ENCODE measurements at regions not wholly inside any gene's neighbourhood (a gene's known extent, or its start where the extent isn't known, plus 50 kb on each side); places are given as distances from the start of the nearest gene placed in this dataset.

DNA sequence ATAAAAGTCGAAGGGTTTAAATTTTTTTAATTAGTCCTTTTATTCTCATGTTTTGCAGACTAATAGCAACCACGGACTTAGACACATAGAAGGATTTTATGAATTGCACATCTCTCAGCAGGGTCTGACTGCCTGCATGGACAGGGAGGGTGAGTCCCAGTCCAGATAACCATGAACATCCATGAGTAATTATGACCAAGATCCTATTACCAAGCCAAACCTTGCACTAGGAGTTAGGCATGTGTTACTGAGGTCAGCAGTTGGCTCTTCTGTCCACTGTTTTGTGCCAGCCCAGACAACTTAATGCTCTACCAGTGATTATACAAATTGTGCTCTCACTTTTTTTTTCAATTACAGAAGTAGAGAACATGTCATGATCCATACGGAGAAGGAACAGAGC, 211.2 kb downstream of the MAFB start:
- Mint-ChIP-seq H3K27ac (no peak overlapping the region), H3K27me3 (peaks cover 2 to 34% (median 20%) of the 10 kb centered on the region in 5 donors), H3K4me1 (peaks cover 0 to 2% (median 0%) of the 10 kb centered on the region in 7 donors), H3K36me3 (no peaks in the 10 kb centered on the region), H3K4me3 (no peak overlapping the region), H3K9me3 (peaks cover 0 to 8% (median 0%) of the 10 kb centered on the region in 11 donors)
- POLR2A ChIA-PET, result no interaction called here
- intact Hi-C loops (cut with micrococcal nuclease), result no loop called here
- Histone ChIP-seq H3K4me3 (ENCODE audit: low read length) (no peak overlapping the region), H3K9me3 (ENCODE audit: control insufficient read depth in 2 of 3, low read length in 3 of 3) (no peaks in the 10 kb centered on the region), H3K36me3 (ENCODE audit: control insufficient read depth in 2 of 3, insufficient read depth in 3 of 3, low read length in 3 of 3) (no peaks in the 10 kb centered on the region), H3K27me3 (ENCODE audit: control insufficient read depth in 2 of 2, insufficient read depth in 2 of 2, low read length in 2 of 2) (no peaks in the 10 kb centered on the region), H3K4me1 (ENCODE audit: control insufficient read depth in 2 of 2, insufficient read depth in 2 of 2, low read length in 2 of 2) (no peaks in the 10 kb centered on the region), H3K27ac (ENCODE audit: low read depth, low read length) (no peak overlapping the region)
- DNase-seq, result no peak
- CTCF ChIA-PET, result no interaction called here
- ATAC-seq, result no peak

DNA sequence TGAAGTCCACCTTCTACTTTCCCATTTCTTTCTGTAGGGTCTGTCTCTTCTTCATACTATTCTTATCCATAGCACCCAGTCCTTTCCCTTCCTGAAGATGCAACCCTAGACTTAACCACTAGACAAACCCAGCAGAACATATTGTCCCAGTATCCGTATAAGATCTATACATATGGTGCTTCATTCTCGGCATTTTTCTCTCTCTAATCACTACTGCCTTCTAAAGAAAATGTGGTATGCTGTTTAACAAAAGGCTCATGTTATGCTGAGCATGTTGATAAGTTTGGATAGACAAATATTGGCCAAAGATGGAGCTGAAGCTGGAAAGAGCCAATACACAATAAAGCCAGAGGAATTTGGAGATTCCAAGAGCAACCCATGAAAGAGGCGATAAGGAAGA, 212.6 kb downstream of the MAFB start:
- H3K4me1 ChIP-seq (ENCODE audit: control insufficient read depth in 2 of 2, insufficient read depth in 2 of 2, low read length in 2 of 2), result no peaks in the 10 kb centered on the region
- H3K4me3 Mint-ChIP-seq, result no peak overlapping the region
- H3K4me1 Mint-ChIP-seq, result peaks cover 0 to 1% (median 0%) of the 10 kb centered on the region in 7 donors
- CTCF ChIA-PET, result no interaction called here
- no peaks in the 10 kb centered on the region for H3K9me3 ChIP-seq (ENCODE audit: control insufficient read depth in 2 of 3, low read length in 3 of 3)
- H3K27me3 Mint-ChIP-seq, result peaks cover 2 to 26% (median 19%) of the 10 kb centered on the region in 5 donors
- DNase-seq, result no peak
- H3K4me3 ChIP-seq (ENCODE audit: low read length), result no peak overlapping the region
- POLR2A ChIA-PET, result no interaction called here
- H3K9me3 Mint-ChIP-seq, result peaks cover 0 to 3% (median 0%) of the 10 kb centered on the region in 11 donors
- no peaks in the 10 kb centered on the region for H3K36me3 Mint-ChIP-seq
- intact Hi-C loops (cut with micrococcal nuclease), result no loop called here
- H3K27ac ChIP-seq (ENCODE audit: low read depth, low read length), result no peak overlapping the region
- H3K27me3 ChIP-seq (ENCODE audit: control insufficient read depth in 2 of 2, insufficient read depth in 2 of 2, low read length in 2 of 2), result no peaks in the 10 kb centered on the region
- no peak for ATAC-seq
- H3K36me3 ChIP-seq (ENCODE audit: control insufficient read depth in 2 of 3, insufficient read depth in 3 of 3, low read length in 3 of 3), result no peaks in the 10 kb centered on the region
- H3K27ac Mint-ChIP-seq, result no peak overlapping the region

DNA sequence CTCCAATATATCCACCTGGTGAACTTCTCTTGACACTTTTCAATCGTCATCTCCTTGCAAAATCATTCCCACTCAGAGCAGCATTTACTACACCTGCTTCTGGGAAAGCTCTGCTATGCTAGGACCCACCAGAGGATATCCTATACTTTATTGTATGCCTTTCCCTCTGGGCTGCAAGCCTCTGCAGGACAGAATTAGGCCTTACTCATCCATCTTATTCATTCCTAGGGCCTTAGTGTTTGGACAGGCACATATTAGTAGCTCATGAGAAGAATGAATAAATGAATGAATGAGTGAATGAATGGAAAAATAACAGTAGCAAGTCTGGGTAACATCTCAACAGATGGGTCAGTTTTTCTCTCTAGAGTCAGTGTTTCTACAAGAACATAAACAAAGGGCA, 216.1 kb downstream of the MAFB start:
- intact Hi-C loops (cut with micrococcal nuclease), result no loop called here
- Histone ChIP-seq H3K4me3 (ENCODE audit: low read length) (no peak overlapping the region), H3K9me3 (ENCODE audit: control insufficient read depth in 2 of 3, low read length in 3 of 3) (no peaks in the 10 kb centered on the region), H3K27ac (ENCODE audit: low read depth, low read length) (no peak overlapping the region), H3K36me3 (ENCODE audit: control insufficient read depth in 2 of 3, insufficient read depth in 3 of 3, low read length in 3 of 3) (no peaks in the 10 kb centered on the region), H3K27me3 (ENCODE audit: control insufficient read depth in 2 of 2, insufficient read depth in 2 of 2, low read length in 2 of 2) (no peaks in the 10 kb centered on the region), H3K4me1 (ENCODE audit: control insufficient read depth in 2 of 2, insufficient read depth in 2 of 2, low read length in 2 of 2) (no peaks in the 10 kb centered on the region)
- CTCF ChIA-PET, result no interaction called here
- Mint-ChIP-seq H3K27me3 (peaks cover under 1 to 26% (median 12%) of the 10 kb centered on the region in 5 donors), H3K36me3 (no peaks in the 10 kb centered on the region), H3K27ac (no peak overlapping the region), H3K4me1 (no peaks in the 10 kb centered on the region), H3K9me3 (peaks cover 0 to 3% (median 0%) of the 10 kb centered on the region in 11 donors), H3K4me3 (no peak overlapping the region)
- POLR2A ChIA-PET, result no interaction called here
- no peak for ATAC-seq
- DNase-seq, result no peak

- intact Hi-C loops (cut with micrococcal nuclease), result no loop called here
- Mint-ChIP-seq H3K27ac (no peak overlapping the region), H3K4me1 (no peaks in the 10 kb centered on the region), H3K27me3 (peaks cover 0 to 22% (median 12%) of the 10 kb centered on the region in 5 donors), H3K36me3 (no peaks in the 10 kb centered on the region), H3K9me3 (peaks cover 0 to 2% (median 0%) of the 10 kb centered on the region in 11 donors), H3K4me3 (no peak overlapping the region)
- DNase-seq (no peak), ATAC-seq (no peak)
- Histone ChIP-seq H3K27me3 (ENCODE audit: control insufficient read depth in 2 of 2, insufficient read depth in 2 of 2, low read length in 2 of 2) (no peaks in the 10 kb centered on the region), H3K9me3 (ENCODE audit: control insufficient read depth in 2 of 3, low read length in 3 of 3) (no peaks in the 10 kb centered on the region), H3K4me1 (ENCODE audit: control insufficient read depth in 2 of 2, insufficient read depth in 2 of 2, low read length in 2 of 2) (no peaks in the 10 kb centered on the region), H3K36me3 (ENCODE audit: control insufficient read depth in 2 of 3, insufficient read depth in 3 of 3, low read length in 3 of 3) (no peaks in the 10 kb centered on the region), H3K4me3 (ENCODE audit: low read length) (no peak overlapping the region), H3K27ac (ENCODE audit: low read depth, low read length) (no peak overlapping the region)
- POLR2A ChIA-PET, result no interaction called here
- CTCF ChIA-PET, result no interaction called here
Observed at GRCh38 chr20:40471261-40471629, 217.8 kb downstream of the MAFB start.

- ChIA-PET POLR2A (no interaction called here), CTCF (no interaction called here)
- Histone ChIP-seq H3K4me3 (ENCODE audit: low read length) (no peak overlapping the region), H3K27me3 (ENCODE audit: control insufficient read depth in 2 of 2, insufficient read depth in 2 of 2, low read length in 2 of 2) (no peaks in the 10 kb centered on the region), H3K9me3 (ENCODE audit: control insufficient read depth in 2 of 3, low read length in 3 of 3) (no peaks in the 10 kb centered on the region), H3K4me1 (ENCODE audit: control insufficient read depth in 2 of 2, insufficient read depth in 2 of 2, low read length in 2 of 2) (no peaks in the 10 kb centered on the region), H3K36me3 (ENCODE audit: control insufficient read depth in 2 of 3, insufficient read depth in 3 of 3, low read length in 3 of 3) (no peaks in the 10 kb centered on the region), H3K27ac (ENCODE audit: low read depth, low read length) (no peak overlapping the region)
- Mint-ChIP-seq H3K4me3 (no peak overlapping the region), H3K27ac (no peak overlapping the region), H3K27me3 (peaks cover 0 to 20% (median 12%) of the 10 kb centered on the region in 5 donors), H3K9me3 (peaks cover 0 to 2% (median 0%) of the 10 kb centered on the region in 11 donors), H3K4me1 (no peaks in the 10 kb centered on the region), H3K36me3 (no peaks in the 10 kb centered on the region)
- intact Hi-C loops (cut with micrococcal nuclease), result no loop called here
- DNase-seq (no peak), ATAC-seq (no peak)
Observed at GRCh38 chr20:40470445-40471260, 218.4 kb downstream of the MAFB start.

- Histone ChIP-seq H3K4me1 (ENCODE audit: control insufficient read depth in 2 of 2, insufficient read depth in 2 of 2, low read length in 2 of 2) (no peaks in the 10 kb centered on the region), H3K9me3 (ENCODE audit: control insufficient read depth in 2 of 3, low read length in 3 of 3) (no peaks in the 10 kb centered on the region), H3K27me3 (ENCODE audit: control insufficient read depth in 2 of 2, insufficient read depth in 2 of 2, low read length in 2 of 2) (no peaks in the 10 kb centered on the region), H3K4me3 (ENCODE audit: low read length) (no peak overlapping the region), H3K36me3 (ENCODE audit: control insufficient read depth in 2 of 3, insufficient read depth in 3 of 3, low read length in 3 of 3) (no peaks in the 10 kb centered on the region), H3K27ac (ENCODE audit: low read depth, low read length) (no peak overlapping the region)
- no peaks in the 10 kb centered on the region for H3K36me3 Mint-ChIP-seq
- no peak for ATAC-seq
- intact Hi-C loops (cut with micrococcal nuclease), result no loop called here
- H3K9me3 Mint-ChIP-seq, result peaks cover 0 to 3% (median 0%) of the 10 kb centered on the region in 11 donors
- no peak overlapping the region for H3K4me3 Mint-ChIP-seq
- POLR2A ChIA-PET, result no interaction called here
- CTCF ChIA-PET, result no interaction called here
- H3K4me1 Mint-ChIP-seq, result no peaks in the 10 kb centered on the region
- no peak overlapping the region for H3K27ac Mint-ChIP-seq
- H3K27me3 Mint-ChIP-seq, result peaks cover 1 to 14% (median 8%) of the 10 kb centered on the region in 5 donors
- no peak for DNase-seq
Observed at GRCh38 chr20:40468759-40469158, 220.3 kb downstream of the MAFB start.

DNA sequence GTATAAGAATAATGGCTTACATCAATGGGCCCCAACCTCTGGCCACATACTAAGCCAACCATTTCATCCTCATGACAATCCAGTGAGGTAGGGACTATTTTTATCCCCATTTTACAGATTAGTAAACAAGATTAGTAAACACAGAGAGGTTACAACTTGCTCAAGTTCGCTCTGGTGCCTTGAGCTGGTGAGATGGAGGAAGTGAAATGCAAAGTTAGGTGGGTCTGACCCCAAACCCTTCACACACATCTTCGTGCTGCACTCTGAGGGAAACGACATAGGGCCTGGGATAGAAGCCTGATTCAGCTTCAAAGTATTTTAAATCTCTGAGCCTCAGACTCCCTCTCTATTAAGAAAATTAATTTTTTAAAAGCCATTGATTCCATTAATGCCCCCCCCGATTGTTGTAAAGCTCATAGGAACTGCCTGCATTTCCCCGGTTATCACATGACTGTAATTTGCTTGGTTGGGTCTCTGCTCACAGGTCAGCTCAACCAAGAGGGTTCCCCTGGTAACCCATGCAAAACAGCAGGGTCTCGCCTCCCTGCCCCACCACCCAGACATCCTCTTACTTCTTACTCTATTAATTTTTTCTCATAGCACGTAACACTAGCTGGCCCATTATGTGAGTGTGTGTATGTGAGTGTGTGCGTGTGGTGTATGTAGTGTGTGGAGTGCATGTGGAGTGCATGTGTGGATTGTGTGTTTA, 221.2 kb downstream of the MAFB start:
- no peaks in the 10 kb centered on the region for H3K9me3 ChIP-seq (ENCODE audit: control insufficient read depth in 2 of 3, low read length in 3 of 3)
- no peak for ATAC-seq
- H3K4me3 ChIP-seq (ENCODE audit: low read length), result no peak overlapping the region
- no peaks in the 10 kb centered on the region for H3K36me3 Mint-ChIP-seq
- ChIA-PET CTCF (no interaction called here), POLR2A (no interaction called here)
- intact Hi-C loops (cut with micrococcal nuclease), result no loop called here
- H3K27me3 ChIP-seq (ENCODE audit: control insufficient read depth in 2 of 2, insufficient read depth in 2 of 2, low read length in 2 of 2), result no peaks in the 10 kb centered on the region
- no peak for DNase-seq
- H3K27ac Mint-ChIP-seq, result no peak overlapping the region
- no peaks in the 10 kb centered on the region for H3K4me1 Mint-ChIP-seq
- H3K27ac ChIP-seq (ENCODE audit: low read depth, low read length), result no peak overlapping the region
- peaks cover 0 to 3% (median 0%) of the 10 kb centered on the region in 11 donors for H3K9me3 Mint-ChIP-seq
- H3K4me3 Mint-ChIP-seq, result no peak overlapping the region
- H3K27me3 Mint-ChIP-seq, result peaks cover 1 to 14% (median 5%) of the 10 kb centered on the region in 5 donors
- no peaks in the 10 kb centered on the region for H3K4me1 ChIP-seq (ENCODE audit: control insufficient read depth in 2 of 2, insufficient read depth in 2 of 2, low read length in 2 of 2)
- H3K36me3 ChIP-seq (ENCODE audit: control insufficient read depth in 2 of 3, insufficient read depth in 3 of 3, low read length in 3 of 3), result no peaks in the 10 kb centered on the region

Data from naive thymus-derived CD4-positive, alpha-beta T cell (primary cell).